MG63 (cell line): ENCODE measurements at regions not wholly inside any gene's neighbourhood (a gene's known extent, or its start where the extent isn't known, plus 50 kb on each side); places are given as distances from the start of the nearest gene placed in this dataset.

Experiments
- DNase-seq: peaks from one replicate; pipeline ENCODE4 v3.0.0-alpha.2; 2020
- H3K27me3 ChIP-seq: fragments of 250-450 bp; sonication (Bioruptor Pico); 2 replicates; pipeline ENCODE4 v1.5.1; 2020; ENCODE audit warnings: mild to moderate bottlenecking, moderate library complexity
- H3K36me3 ChIP-seq: fragments of 250-450 bp; sonication (Bioruptor Pico); 2 replicates; pipeline ENCODE4 v1.5.1; 2020; ENCODE audit warnings: mild to moderate bottlenecking, moderate library complexity
- H3K4me3 ChIP-seq: fragments of 250-450 bp; sonication (Bioruptor Pico); 2 replicates; pipeline ENCODE4 v1.5.1; 2020; ENCODE audit warnings: mild to moderate bottlenecking, moderate library complexity
- H3K9me3 ChIP-seq: fragments of 250-450 bp; sonication (Bioruptor Pico); 2 replicates; pipeline ENCODE4 v1.5.1; 2020; ENCODE audit warnings: mild to moderate bottlenecking, moderate library complexity

DNA sequence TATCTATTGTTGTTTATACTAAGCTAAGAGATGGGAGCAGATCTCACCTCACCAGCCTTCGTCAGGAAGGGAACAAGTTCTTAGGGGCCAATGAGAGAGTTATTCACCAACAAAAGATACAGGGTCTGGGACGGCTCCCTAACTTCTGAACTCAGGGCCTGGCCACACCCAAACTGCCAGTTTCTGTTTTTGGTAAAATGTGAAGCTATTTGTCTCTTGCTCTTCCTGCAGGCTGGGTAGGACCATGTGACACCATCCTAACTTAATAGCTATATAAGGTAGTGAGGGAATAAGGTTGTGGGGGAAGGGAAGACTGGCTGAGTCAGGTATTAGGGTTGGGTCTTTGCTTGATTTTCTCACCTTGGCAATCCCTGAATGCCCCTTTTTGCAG, 480.5 kb downstream of the KDM4C start:
- H3K9me3 ChIP-seq, result no peaks in the 10 kb centered on the region
- no peak for DNase-seq
- H3K36me3 ChIP-seq, result no peaks in the 10 kb centered on the region
- H3K27me3 ChIP-seq, result no peaks in the 10 kb centered on the region
- no peak overlapping the region for H3K4me3 ChIP-seq

- no peaks in the 10 kb centered on the region for H3K36me3 ChIP-seq
- H3K27me3 ChIP-seq, result no peaks in the 10 kb centered on the region
- H3K4me3 ChIP-seq, result no peak overlapping the region
- DNase-seq, result no peak
- no peaks in the 10 kb centered on the region for H3K9me3 ChIP-seq
Observed at GRCh38 chr9:7237473-7238246, 479.9 kb downstream of the KDM4C start.

- Histone ChIP-seq H3K36me3 (no peaks in the 10 kb centered on the region), H3K9me3 (no peaks in the 10 kb centered on the region), H3K27me3 (no peaks in the 10 kb centered on the region), H3K4me3 (no peak overlapping the region)
- no peak for DNase-seq
Observed at GRCh38 chr9:7236186-7236585, 478.4 kb downstream of the KDM4C start.

DNA sequence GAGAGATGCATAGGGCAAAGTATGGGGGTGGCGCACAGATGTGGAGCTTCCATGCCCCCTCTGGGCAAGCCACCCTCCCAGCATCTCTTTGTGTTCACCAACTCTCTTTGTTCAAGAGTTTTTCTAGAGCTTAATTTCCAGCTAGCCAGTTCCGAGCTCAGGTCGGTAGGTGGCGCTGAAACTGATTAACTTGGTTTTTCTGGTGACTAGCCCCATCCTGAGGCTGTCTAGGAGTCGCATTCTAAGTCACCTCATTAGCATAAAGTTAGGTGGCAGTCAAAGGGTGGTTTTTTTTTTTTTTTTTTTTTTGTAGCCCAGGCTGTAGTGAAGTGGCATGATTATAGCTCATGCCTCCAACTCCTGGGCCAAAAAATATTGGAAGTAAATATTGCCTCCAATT, 476.4 kb downstream of the KDM4C start:
- DNase-seq, result no peak
- no peaks in the 10 kb centered on the region for H3K9me3 ChIP-seq
- no peak overlapping the region for H3K4me3 ChIP-seq
- no peaks in the 10 kb centered on the region for H3K27me3 ChIP-seq
- H3K36me3 ChIP-seq, result no peaks in the 10 kb centered on the region

GRCh38 chr9:7229571-7229970, 471.8 kb downstream of the KDM4C start:
- H3K9me3 ChIP-seq, result no peaks in the 10 kb centered on the region
- no peaks in the 10 kb centered on the region for H3K27me3 ChIP-seq
- no peak overlapping the region for H3K4me3 ChIP-seq
- DNase-seq, result no peak
- no peaks in the 10 kb centered on the region for H3K36me3 ChIP-seq

DNA sequence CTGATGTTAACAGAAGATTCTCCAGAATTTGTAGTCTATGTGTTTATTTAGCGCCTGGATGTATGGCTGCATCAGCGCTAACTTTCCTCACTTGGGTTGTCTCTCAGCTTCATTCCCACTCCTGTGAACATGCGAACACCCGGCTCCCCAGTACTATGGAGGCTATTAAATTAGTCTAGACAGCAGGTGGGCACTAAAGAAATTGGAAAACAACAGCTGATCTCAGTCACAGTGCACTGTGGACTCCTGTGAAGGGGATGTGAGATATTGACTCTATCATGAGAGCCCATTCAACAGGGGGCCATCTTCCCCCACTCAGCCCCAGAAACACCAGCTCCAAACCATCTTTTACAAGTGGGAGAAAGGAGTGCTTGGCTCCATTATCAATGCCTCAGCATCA, 471.0 kb downstream of the KDM4C start:
- no peaks in the 10 kb centered on the region for H3K9me3 ChIP-seq
- no peak for DNase-seq
- no peaks in the 10 kb centered on the region for H3K27me3 ChIP-seq
- H3K4me3 ChIP-seq, result no peak overlapping the region
- no peaks in the 10 kb centered on the region for H3K36me3 ChIP-seq

GRCh38 chr9:7227951-7228350, 470.2 kb downstream of the KDM4C start:
- Histone ChIP-seq H3K9me3 (no peaks in the 10 kb centered on the region), H3K27me3 (no peaks in the 10 kb centered on the region), H3K4me3 (no peak overlapping the region), H3K36me3 (no peaks in the 10 kb centered on the region)
- DNase-seq, result no peak

GRCh38 chr9:7226007-7226640, 468.4 kb downstream of the KDM4C start:
- Histone ChIP-seq H3K36me3 (no peaks in the 10 kb centered on the region), H3K9me3 (no peaks in the 10 kb centered on the region), H3K27me3 (no peaks in the 10 kb centered on the region), H3K4me3 (no peak overlapping the region)
- DNase-seq, result no peak
